OCI-LY3 (cell line): ENCODE measurements at regions not wholly inside any gene's neighbourhood (a gene's known extent, or its start where the extent isn't known, plus 50 kb on each side); places are given as distances from the start of the nearest gene placed in this dataset.

ENCODE experiments used
- CTCF ChIP-seq: fragments of 200-600, 300-600 bp; sonication (generic); IDR thresholded peaks from 2 replicates; pipeline ENCODE4 v1.5.1; 2014; ENCODE audit warnings: antibody characterized with exemption, low read length, low read depth
- EZH2phosphoT487 ChIP-seq: fragments of 200-600 bp; shearing (Covaris generic); IDR thresholded peaks from 2 replicates; pipeline ENCODE4 v1.6.1; 2018; ENCODE audit warnings: antibody characterized with exemption, mixed run types, low read depth

DNA sequence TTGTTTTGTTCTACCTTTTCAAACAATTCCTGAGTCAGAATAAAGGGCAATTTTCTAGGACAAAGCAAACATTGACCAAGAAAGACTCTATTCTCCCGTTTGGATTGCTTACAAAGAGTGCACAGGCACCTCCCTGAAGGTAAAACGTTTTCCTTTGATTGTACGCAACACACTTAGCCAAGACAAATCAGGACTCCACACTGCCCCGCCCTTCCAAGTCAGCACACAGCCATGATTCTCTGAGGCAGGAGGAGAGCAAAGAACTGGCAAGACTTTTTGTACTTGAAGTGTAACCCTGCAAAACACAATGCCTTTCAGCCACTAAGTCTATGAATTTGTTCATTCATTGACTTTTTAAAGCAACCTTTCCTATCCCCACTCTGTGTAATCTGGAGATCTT lies 85.0 kb upstream of the FAM180A start:
- no peak for TF ChIP-seq CTCF
- no peak for TF ChIP-seq EZH2phosphoT487
